ENCODE measurements at regions not wholly inside any gene's neighbourhood (a gene's known extent, or its start where the extent isn't known, plus 50 kb on each side); places are given as distances from the start of the nearest gene placed in this dataset.
"Not testable (repeated sequence)": the region's sequence is repeated elsewhere in the genome, so short reads cannot be mapped to it uniquely, and the experiment has no call there.

DNA sequence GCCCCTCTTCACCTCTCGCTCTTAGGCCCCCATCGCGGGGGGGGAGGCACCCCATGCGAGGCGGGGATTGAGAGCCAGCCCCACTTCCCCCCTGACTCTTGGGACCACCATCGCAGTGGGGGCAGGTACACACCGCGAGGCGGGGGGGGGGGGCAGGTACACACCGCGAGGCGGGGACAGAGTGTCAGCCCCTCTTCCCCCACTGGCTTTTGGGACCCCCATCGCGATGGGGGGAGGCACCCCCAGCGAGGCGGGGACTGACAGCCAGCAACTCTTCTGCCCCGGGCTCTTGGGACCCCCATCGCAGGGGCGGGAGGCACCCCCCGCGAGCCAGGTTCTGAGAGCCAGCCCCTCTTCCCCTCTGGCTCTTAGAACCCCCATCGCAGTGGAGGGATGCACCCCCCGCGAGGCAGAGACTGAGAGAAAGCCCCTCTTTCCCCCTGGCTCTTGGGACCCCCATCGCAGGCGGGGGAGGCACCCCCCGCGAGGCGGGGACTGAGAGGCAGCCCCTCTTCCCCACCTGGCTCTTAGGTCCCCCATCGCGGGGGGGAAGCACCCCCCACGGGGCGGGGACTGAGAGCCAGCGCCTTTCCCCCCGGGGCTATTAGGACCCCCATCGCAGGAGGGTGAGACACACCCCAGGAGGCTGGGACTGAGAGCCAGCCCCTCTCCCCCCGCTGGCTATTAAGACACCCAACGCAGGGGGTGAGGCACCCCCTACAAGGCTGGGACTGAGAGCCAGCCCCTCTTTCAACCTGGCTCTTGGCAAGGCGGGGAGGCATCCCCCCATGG, 196.5 kb upstream of the PZP start:
- no peaks in the 10 kb centered on the region for H3K4me1 ChIP-seq
- no peak for DNase-seq

DNA sequence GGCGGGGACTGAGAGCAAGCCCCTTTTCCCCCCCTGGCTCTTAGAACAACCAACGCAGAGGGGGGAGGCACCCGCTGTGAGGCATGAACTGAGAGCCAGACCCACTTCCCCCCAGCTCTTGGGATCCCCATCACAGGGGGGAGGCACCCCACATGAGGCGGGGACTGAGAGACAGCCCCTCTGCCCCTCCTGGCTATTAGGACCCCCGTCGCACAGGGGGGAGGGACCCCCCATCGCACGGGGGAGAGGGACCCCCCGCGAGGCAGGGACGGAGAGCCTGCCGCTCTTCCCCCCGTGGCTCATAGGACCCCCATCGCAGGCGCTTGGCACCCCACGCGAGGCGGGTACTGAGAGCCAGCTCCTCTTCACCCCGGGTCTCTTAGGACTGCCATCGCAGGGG, 195.8 kb upstream of the PZP start:
- Histone ChIP-seq H3K4me3 (no peak overlapping the region), H3K36me3 (no peaks in the 10 kb centered on the region), H3K27me3 (no peaks in the 10 kb centered on the region), H3K9me3 (no peaks in the 10 kb centered on the region), H3K27ac (no peak overlapping the region), H3K4me1 (no peaks in the 10 kb centered on the region)
- DNase-seq (no peak), ATAC-seq (no peak)
- TF ChIP-seq, protein P1, sequence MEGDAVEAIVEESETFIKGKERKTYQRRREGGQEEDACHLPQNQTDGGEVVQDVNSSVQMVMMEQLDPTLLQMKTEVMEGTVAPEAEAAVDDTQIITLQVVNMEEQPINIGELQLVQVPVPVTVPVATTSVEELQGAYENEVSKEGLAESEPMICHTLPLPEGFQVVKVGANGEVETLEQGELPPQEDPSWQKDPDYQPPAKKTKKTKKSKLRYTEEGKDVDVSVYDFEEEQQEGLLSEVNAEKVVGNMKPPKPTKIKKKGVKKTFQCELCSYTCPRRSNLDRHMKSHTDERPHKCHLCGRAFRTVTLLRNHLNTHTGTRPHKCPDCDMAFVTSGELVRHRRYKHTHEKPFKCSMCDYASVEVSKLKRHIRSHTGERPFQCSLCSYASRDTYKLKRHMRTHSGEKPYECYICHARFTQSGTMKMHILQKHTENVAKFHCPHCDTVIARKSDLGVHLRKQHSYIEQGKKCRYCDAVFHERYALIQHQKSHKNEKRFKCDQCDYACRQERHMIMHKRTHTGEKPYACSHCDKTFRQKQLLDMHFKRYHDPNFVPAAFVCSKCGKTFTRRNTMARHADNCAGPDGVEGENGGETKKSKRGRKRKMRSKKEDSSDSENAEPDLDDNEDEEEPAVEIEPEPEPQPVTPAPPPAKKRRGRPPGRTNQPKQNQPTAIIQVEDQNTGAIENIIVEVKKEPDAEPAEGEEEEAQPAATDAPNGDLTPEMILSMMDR (IDR thresholded peaks at IDR 0.05 in 4 of 5, conservative IDR thresholded peaks at IDR 0.05 in 1 of 5) = no peak
- TF ChIP-seq POLR2A (IDR thresholded peaks at IDR 0.05) = no peak
- in situ Hi-C loops (cut with MboI; ENCODE audit: low sequenced_read_pairs in 4 of 4) (no loop called here), intact Hi-C loops (cut with DNase I; ENCODE audit: low total_unique reads) (no loop called here)

More for the DNA sequence above, 196.5 kb upstream of the PZP start:
- intact Hi-C loops (cut with DNase I; ENCODE audit: low total_unique reads) (no loop called here), in situ Hi-C loops (cut with MboI; ENCODE audit: low sequenced_read_pairs in 4 of 4) (no loop called here)
- H3K9me3 ChIP-seq = no peaks in the 10 kb centered on the region
- no peaks in the 10 kb centered on the region for H3K36me3 ChIP-seq
- no peak for TF ChIP-seq POLR2A (IDR thresholded peaks at IDR 0.05)
- TF ChIP-seq, protein P1 (IDR thresholded peaks at IDR 0.05 in 4 of 5, conservative IDR thresholded peaks at IDR 0.05 in 1 of 5) = no peak
- H3K4me3 ChIP-seq = no peak overlapping the region
- no peak for ATAC-seq
- no peaks in the 10 kb centered on the region for H3K27me3 ChIP-seq
- no peak overlapping the region for H3K27ac ChIP-seq

DNA sequence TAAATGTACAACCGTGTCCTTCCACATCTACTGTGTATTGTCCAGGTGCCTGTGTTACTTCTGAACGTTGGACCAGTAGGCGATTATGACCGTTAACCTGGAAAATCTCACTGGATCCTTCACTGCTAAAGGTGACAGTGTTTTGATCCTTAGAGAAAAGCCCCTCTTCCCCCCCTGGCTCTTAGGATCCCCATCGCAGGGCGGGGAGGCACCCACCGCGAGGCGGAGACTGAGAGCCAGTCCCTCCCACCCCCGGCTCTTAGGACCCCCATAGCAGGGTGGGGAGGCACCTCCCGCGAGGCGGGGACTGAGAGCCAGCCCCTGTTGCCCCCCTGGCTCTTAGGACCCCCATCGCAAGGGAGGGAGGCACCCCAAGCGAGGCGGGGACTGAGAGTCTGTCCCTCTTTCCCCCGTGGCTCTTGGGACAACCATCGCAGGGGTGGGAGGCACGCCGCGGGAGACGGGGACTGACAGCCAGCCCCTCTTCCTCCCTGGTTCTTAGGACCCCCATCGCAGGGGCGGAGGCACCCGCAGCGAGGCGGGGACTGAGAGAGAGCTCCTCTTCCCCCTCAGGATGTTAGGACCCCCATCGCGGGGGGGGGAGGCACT, 194.3 kb upstream of the PZP start:
- in situ Hi-C loops (cut with MboI; ENCODE audit: low sequenced_read_pairs in 4 of 4); H3K27ac ChIP-seq; H3K27me3 ChIP-seq; ATAC-seq; DNase-seq; intact Hi-C loops (cut with DNase I; ENCODE audit: low total_unique reads); H3K4me1 ChIP-seq; H3K4me3 ChIP-seq; H3K9me3 ChIP-seq; H3K36me3 ChIP-seq: not testable (repeated sequence)

DNA sequence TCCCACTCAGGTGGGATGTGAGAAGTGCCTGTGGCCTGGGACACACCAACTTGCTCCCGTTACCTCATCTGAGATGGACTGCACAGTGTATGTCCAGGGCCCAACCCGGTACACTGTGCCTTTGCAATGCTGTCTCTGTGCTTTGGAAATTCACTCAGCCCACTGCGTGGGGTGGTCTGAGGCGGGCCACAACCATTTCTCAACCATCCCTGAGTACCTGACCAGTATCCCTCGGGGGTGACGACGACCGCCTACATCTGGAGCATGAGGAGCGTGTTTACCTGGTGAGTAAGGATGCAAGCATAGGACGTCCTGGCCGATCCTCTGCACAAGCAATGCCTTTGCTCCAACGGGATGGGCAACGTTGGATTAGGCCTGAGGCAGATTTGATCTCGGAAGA, 188.2 kb upstream of the PZP start:
- H3K27ac ChIP-seq; H3K4me3 ChIP-seq; H3K27me3 ChIP-seq; ATAC-seq; H3K36me3 ChIP-seq; H3K9me3 ChIP-seq; H3K4me1 ChIP-seq; in situ Hi-C loops (cut with MboI; ENCODE audit: low sequenced_read_pairs in 4 of 4); DNase-seq; intact Hi-C loops (cut with DNase I; ENCODE audit: low total_unique reads): not testable (repeated sequence)

DNA sequence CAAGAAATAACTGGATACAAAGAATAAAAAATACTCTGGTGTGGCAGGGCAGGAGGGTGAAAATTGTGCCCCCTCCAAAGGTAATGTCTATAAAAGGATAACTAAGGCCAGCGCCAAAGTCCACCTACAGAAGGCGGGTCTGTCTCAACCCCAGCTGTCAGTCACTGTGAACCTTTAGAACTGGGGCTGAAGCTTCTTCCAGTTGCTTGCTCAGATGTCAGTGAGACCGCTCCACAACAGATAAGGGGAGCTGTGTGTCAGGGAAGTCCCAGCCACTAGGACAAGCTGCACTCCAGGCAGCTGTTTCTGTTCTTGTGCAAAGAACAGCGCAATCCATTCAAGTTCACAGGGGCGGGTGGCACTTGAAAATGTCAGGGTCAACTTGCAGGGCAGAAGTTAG, 187.0 kb upstream of the PZP start:
- H3K4me3 ChIP-seq; intact Hi-C loops (cut with DNase I; ENCODE audit: low total_unique reads); DNase-seq; in situ Hi-C loops (cut with MboI; ENCODE audit: low sequenced_read_pairs in 4 of 4); H3K27ac ChIP-seq; H3K4me1 ChIP-seq; H3K36me3 ChIP-seq; ATAC-seq; H3K9me3 ChIP-seq; H3K27me3 ChIP-seq: not testable (repeated sequence)

DNA sequence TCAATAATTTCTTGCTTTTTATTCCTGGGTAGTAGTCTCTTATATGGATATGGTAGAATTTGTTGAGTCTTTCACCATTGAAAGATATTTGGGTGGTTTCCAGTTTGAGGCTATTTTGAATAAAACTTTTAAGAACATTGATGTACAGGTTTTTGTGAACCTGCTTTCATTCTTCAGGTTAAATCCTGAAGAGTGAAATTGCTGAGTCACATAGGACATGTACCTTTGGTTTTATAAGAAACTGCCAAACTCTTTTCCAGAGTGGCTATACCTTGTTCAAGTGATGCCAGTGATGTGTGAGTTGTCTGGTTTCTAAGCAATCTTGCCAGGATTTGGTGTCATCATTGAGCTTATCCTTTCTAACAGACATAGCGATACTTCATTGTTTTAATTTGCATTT, 184.6 kb upstream of the PZP start:
- Histone ChIP-seq H3K27me3 (no peaks in the 10 kb centered on the region), H3K4me1 (no peaks in the 10 kb centered on the region), H3K4me3 (no peak overlapping the region), H3K9me3 (no peaks in the 10 kb centered on the region), H3K36me3 (no peaks in the 10 kb centered on the region), H3K27ac (no peak overlapping the region)
- no peak for TF ChIP-seq POLR2A (IDR thresholded peaks at IDR 0.05)
- TF ChIP-seq, protein P1 (IDR thresholded peaks at IDR 0.05 in 4 of 5, conservative IDR thresholded peaks at IDR 0.05 in 1 of 5) = no peak
- DNase-seq (no peak), ATAC-seq (no peak)
- in situ Hi-C loops (cut with MboI; ENCODE audit: low sequenced_read_pairs in 4 of 4) (no loop called here), intact Hi-C loops (cut with DNase I; ENCODE audit: low total_unique reads) (no loop called here)

Data from gastrocnemius medialis (tissue), 4 donors.